SK-N-MC (cell line): ENCODE measurements at regions not wholly inside any gene's neighbourhood (a gene's known extent, or its start where the extent isn't known, plus 50 kb on each side); places are given as distances from the start of the nearest gene placed in this dataset.

ENCODE experiments used
- EZH2 ChIP-seq: fragments of 200-600 bp; sonication (generic); IDR thresholded peaks from one replicate; pipeline ENCODE4 v1.6.1; 2017; ENCODE audit warnings: antibody characterized with exemption
- FOXP2 ChIP-seq: optimal IDR thresholded peaks from 2 replicates; pipeline ENCODE3; 2011; ENCODE audit warnings: mild to moderate bottlenecking, moderate library complexity; ENCODE audit not compliant: insufficient read depth; ENCODE audit errors: extremely low read length, control extremely low read depth
- POLR2AphosphoS5 ChIP-seq: IDR thresholded peaks from 2 replicates; pipeline ENCODE4 v1.6.1; 2012; ENCODE audit warnings: mild to moderate bottlenecking, low read depth, low read length, borderline replicate concordance

DNA sequence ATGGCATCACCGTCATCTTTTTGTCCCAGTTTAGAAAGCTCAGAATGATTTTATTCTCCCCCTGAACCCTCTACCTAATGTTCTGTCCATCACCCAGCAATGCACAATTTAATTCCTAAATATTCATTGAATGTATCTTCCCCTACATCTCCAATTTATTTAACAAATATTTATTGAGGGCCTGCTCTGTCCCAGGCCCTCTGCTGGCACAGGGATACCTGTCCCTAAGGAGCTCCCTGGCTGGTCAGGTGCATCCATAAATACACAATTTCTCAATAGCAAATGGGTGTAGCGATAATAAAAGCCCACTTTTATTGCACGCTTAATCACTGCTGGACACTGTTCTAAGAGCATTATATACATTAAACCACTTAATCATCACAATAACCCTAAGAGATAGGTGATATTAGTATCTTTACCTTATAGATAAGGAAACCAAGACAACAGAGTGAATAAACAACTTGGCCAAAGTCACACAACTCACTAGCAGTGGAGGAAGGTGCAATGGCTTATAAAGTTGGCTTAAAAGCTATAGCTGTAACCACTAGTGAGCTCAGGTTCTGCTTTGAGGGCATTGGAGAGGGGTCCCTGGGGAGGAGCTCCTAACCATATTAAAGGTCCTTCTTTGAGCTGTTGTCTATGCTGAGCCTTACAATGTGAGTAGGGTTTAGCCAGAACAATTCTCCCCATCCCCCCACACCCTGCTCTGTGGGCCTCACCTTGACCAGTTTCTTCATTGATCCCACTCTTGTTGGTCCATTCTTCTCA lies 126.3 kb upstream of the JUN start:
- no peak for TF ChIP-seq POLR2AphosphoS5
- TF ChIP-seq EZH2, result no peak
- no peak for TF ChIP-seq FOXP2
